SK-N-DZ (cell line): ENCODE measurements at regions not wholly inside any gene's neighbourhood (a gene's known extent, or its start where the extent isn't known, plus 50 kb on each side); places are given as distances from the start of the nearest gene placed in this dataset.

Experiments
- DNase-seq: peaks from one replicate; pipeline ENCODE4 v3.0.0-alpha.2; 2015; ENCODE audit warnings: low spot score

GRCh38 chr6:90753820-90754643 is 167.2 kb upstream of the MAP3K7 start:
- no peak for DNase-seq

GRCh38 chr6:90739802-90740201 is 152.9 kb upstream of the MAP3K7 start:
- no peak for DNase-seq

- DNase-seq: no peak
Measured at GRCh38 chr6:90739339-90739738, 152.5 kb upstream of the MAP3K7 start.

- DNase-seq: no peak
Measured at GRCh38 chr6:90730151-90730673, 143.3 kb upstream of the MAP3K7 start.

GRCh38 chr6:90729057-90729456 is 142.2 kb upstream of the MAP3K7 start:
- no peak for DNase-seq

GRCh38 chr6:90722648-90723047 is 135.8 kb upstream of the MAP3K7 start:
- DNase-seq: no peak

GRCh38 chr6:90720404-90720803 is 133.5 kb upstream of the MAP3K7 start:
- DNase-seq: no peak

GRCh38 chr6:90719321-90720195 is 132.7 kb upstream of the MAP3K7 start:
- DNase-seq: no peak

- DNase-seq: no peak
Measured at GRCh38 chr6:90716376-90716775, 129.5 kb upstream of the MAP3K7 start.

- DNase-seq: no peak
Measured at GRCh38 chr6:90715093-90715655, 128.3 kb upstream of the MAP3K7 start.

GRCh38 chr6:90714319-90714718 is 127.4 kb upstream of the MAP3K7 start:
- no peak for DNase-seq

- no peak for DNase-seq
Measured at GRCh38 chr6:90712114-90712513, 125.2 kb upstream of the MAP3K7 start.

GRCh38 chr6:90709431-90709996 is 122.6 kb upstream of the MAP3K7 start:
- DNase-seq: no peak

- DNase-seq: no peak
Measured at GRCh38 chr6:90708206-90708737, 121.4 kb upstream of the MAP3K7 start.

GRCh38 chr6:90707246-90707645 is 120.4 kb upstream of the MAP3K7 start:
- DNase-seq: no peak

- DNase-seq: no peak
Measured at GRCh38 chr6:90703336-90703735, 116.5 kb upstream of the MAP3K7 start.

- DNase-seq: no peak
Measured at GRCh38 chr6:90701926-90702325, 115.1 kb upstream of the MAP3K7 start.

- DNase-seq: peak; percentile 38
Measured at GRCh38 chr6:90701146-90701781, 114.4 kb upstream of the MAP3K7 start.

GRCh38 chr6:90695316-90695715 is 108.4 kb upstream of the MAP3K7 start:
- DNase-seq: peak; percentile 60

GRCh38 chr6:90694802-90695201 is 107.9 kb upstream of the MAP3K7 start:
- DNase-seq: no peak

- no peak for DNase-seq
Measured at GRCh38 chr6:90691823-90692222, 105.0 kb upstream of the MAP3K7 start.
